PC-9 (cell line): ENCODE measurements at regions not wholly inside any gene's neighbourhood (a gene's known extent, or its start where the extent isn't known, plus 50 kb on each side); places are given as distances from the start of the nearest gene placed in this dataset.

Experiments used
- BruUV-seq: library from RNA; stranded (reverse); fragments of 400-500 nt; replicated peaks from 2 replicates; lab custom pipeline; 2021; lab: Mats Ljungman, UMichigan
- CTCF ChIA-PET: fragments of 300-600 bp; sonication (Branson Sonifier 250); formaldehyde crosslinking; loops from one replicate; lab custom pipeline; 2022; ENCODE audit warnings: antibody characterized with exemption; lab: Charles Lee
- POLR2A ChIA-PET: fragments of 300-600 bp; sonication (Branson Sonifier 250); formaldehyde crosslinking; loops from one replicate; lab custom pipeline; 2022; ENCODE audit warnings: antibody characterized with exemption; ENCODE audit not compliant: unreplicated experiment; lab: Charles Lee
- DNase-seq, 2 experiments: peaks; one replicate each; pipeline versions ENCODE4 v3.0.0 to v3.0.0-alpha.2; 2015 to 2022; ENCODE audit warnings: mixed read lengths in 1 of 2
- H2AFZ ChIP-seq: fragments of 200-600 bp; sonication (generic); 2 replicates; pipeline ENCODE4 v1.8.1; 2017; ENCODE audit warnings: antibody characterized with exemption
- H3F3A ChIP-seq: fragments of 200-600 bp; sonication (generic); 2 replicates; pipeline ENCODE4 v1.8.1; 2017; ENCODE audit warnings: antibody characterized with exemption, mild to moderate bottlenecking, low read depth; ENCODE audit not compliant: insufficient read depth
- H3K27ac ChIP-seq: fragments of 200-600 bp; sonication (generic); 2 replicates; pipeline ENCODE4 v1.6.1; 2016; ENCODE audit warnings: mixed run types
- H3K27me3 ChIP-seq: fragments of 200-600 bp; sonication (generic); 2 replicates; pipeline ENCODE4 v1.6.1; 2016; ENCODE audit warnings: low read depth, mixed run types; ENCODE audit not compliant: insufficient read depth
- H3K36me3 ChIP-seq: fragments of 200-600 bp; sonication (generic); 2 replicates; pipeline ENCODE4 v1.6.1; 2016; ENCODE audit warnings: low read depth, mixed run types
- H3K4me1 ChIP-seq: fragments of 200-600 bp; sonication (generic); replicated peaks from 2 replicates; pipeline ENCODE4 v1.6.1; 2016; ENCODE audit warnings: mixed run types; ENCODE audit not compliant: insufficient read depth
- H3K4me2 ChIP-seq: fragments of 200-600 bp; sonication (generic); 2 replicates; pipeline ENCODE4 v1.6.1; 2017; ENCODE audit warnings: mixed run types
- H3K4me3 ChIP-seq: fragments of 200-600 bp; sonication (generic); 2 replicates; pipeline ENCODE4 v1.6.1; 2016; ENCODE audit warnings: mixed run types
- H3K79me2 ChIP-seq: fragments of 200-600 bp; sonication (generic); 2 replicates; pipeline ENCODE4 v1.6.1; 2017; ENCODE audit warnings: low read depth, mixed run types
- H3K9me2 ChIP-seq: fragments of 200-600 bp; sonication (generic); 2 replicates; pipeline ENCODE4 v1.8.1; 2017; ENCODE audit warnings: mild to moderate bottlenecking; ENCODE audit not compliant: insufficient read depth
- H3K9me3 ChIP-seq: fragments of 200-600 bp; sonication (generic); 2 replicates; pipeline ENCODE4 v1.8.1; 2016; ENCODE audit warnings: low read depth; ENCODE audit not compliant: insufficient read depth
- H4K20me1 ChIP-seq: fragments of 200-600 bp; sonication (generic); 2 replicates; pipeline ENCODE4 v1.8.1; 2017; ENCODE audit not compliant: insufficient read depth
- EZH2 ChIP-seq: fragments of 200-600 bp; sonication (generic); IDR thresholded peaks from 2 replicates; pipeline ENCODE4 v1.8.0; 2017; ENCODE audit warnings: antibody characterized with exemption, low read depth
- intact Hi-C: fragments of 100-400 bp; cut with micrococcal nuclease; formaldehyde crosslinking; loops from one replicate; pipeline ENCODE4 v1.10.0; 2022; ENCODE audit not compliant: unreplicated experiment
- TF ChIP-seq, protein P1 (sequence below): fragments of 200-600 bp; sonication (generic); conservative IDR thresholded peaks from 2 replicates; pipeline ENCODE4 v1.6.1; 2017; ENCODE audit warnings: mixed run types, antibody characterized with exemption, mild to moderate bottlenecking, moderate library complexity

DNA sequence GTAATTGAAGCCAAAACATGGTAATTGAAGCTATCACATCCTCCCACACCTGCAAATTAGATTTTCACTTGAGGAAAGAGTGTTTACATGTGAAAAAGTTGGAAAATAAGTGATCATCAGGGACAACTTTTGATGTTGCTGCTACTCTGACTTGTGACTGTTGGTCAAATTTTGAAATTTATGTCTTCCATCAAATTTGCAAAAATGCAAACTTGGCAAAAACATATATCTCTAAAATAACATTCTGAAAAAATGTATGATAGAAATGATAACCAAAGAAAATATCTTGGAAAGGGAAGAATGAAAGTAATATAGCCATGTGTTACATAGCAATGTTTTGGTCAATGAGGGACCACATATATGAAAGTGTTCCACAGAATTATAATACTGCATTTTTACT lies 703.9 kb upstream of the SEMA6D start:
- no TSS peak for BruUV-seq

GRCh38 chr15:47027322-47027946 lies 689.9 kb upstream of the SEMA6D start:
- no TSS peak for BruUV-seq

More for the DNA sequence above, 703.9 kb upstream of the SEMA6D start:
- no peaks in the 10 kb centered on the region for H3K9me2 ChIP-seq
- ChIA-PET CTCF (no interaction called here), POLR2A (no interaction called here)
- no peaks in the 10 kb centered on the region for H3K9me3 ChIP-seq
- H3K36me3 ChIP-seq = no peaks in the 10 kb centered on the region
- H2AFZ ChIP-seq = no peak overlapping the region
- no peaks in the 10 kb centered on the region for H3K27me3 ChIP-seq
- no peak overlapping the region for H3K27ac ChIP-seq
- intact Hi-C loops = no loop called here
- no peaks in the 10 kb centered on the region for H3K4me1 ChIP-seq
- no peaks in the 10 kb centered on the region for H4K20me1 ChIP-seq
- DNase-seq = no peak
- H3F3A ChIP-seq = no peaks in the 10 kb centered on the region
- no peaks in the 10 kb centered on the region for H3K79me2 ChIP-seq
- H3K4me3 ChIP-seq = no peak overlapping the region
- TF ChIP-seq, protein P1, sequence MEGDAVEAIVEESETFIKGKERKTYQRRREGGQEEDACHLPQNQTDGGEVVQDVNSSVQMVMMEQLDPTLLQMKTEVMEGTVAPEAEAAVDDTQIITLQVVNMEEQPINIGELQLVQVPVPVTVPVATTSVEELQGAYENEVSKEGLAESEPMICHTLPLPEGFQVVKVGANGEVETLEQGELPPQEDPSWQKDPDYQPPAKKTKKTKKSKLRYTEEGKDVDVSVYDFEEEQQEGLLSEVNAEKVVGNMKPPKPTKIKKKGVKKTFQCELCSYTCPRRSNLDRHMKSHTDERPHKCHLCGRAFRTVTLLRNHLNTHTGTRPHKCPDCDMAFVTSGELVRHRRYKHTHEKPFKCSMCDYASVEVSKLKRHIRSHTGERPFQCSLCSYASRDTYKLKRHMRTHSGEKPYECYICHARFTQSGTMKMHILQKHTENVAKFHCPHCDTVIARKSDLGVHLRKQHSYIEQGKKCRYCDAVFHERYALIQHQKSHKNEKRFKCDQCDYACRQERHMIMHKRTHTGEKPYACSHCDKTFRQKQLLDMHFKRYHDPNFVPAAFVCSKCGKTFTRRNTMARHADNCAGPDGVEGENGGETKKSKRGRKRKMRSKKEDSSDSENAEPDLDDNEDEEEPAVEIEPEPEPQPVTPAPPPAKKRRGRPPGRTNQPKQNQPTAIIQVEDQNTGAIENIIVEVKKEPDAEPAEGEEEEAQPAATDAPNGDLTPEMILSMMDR = no peak
- no peak for TF ChIP-seq EZH2
- no peak overlapping the region for H3K4me2 ChIP-seq

GRCh38 chr15:47035475-47036406 lies 681.6 kb upstream of the SEMA6D start:
- no peak overlapping the region for H3K4me2 ChIP-seq
- H3K4me3 ChIP-seq = no peak overlapping the region
- no peaks in the 10 kb centered on the region for H3K79me2 ChIP-seq
- no TSS peak for BruUV-seq
- no peaks in the 10 kb centered on the region for H3F3A ChIP-seq
- H3K36me3 ChIP-seq = no peaks in the 10 kb centered on the region
- intact Hi-C loops = no loop called here
- TF ChIP-seq, protein P1 = no peak
- no peak for TF ChIP-seq EZH2
- no peak overlapping the region for H2AFZ ChIP-seq
- DNase-seq = no peak
- ChIA-PET POLR2A (no interaction called here), CTCF (no interaction called here)
- no peaks in the 10 kb centered on the region for H3K4me1 ChIP-seq
- H3K9me2 ChIP-seq = no peaks in the 10 kb centered on the region
- H3K27me3 ChIP-seq = no peaks in the 10 kb centered on the region
- no peaks in the 10 kb centered on the region for H4K20me1 ChIP-seq
- H3K9me3 ChIP-seq = no peaks in the 10 kb centered on the region
- H3K27ac ChIP-seq = no peak overlapping the region

More at GRCh38 chr15:47027322-47027946, 689.9 kb upstream of the SEMA6D start:
- no peak overlapping the region for H3K4me2 ChIP-seq
- no peaks in the 10 kb centered on the region for H3F3A ChIP-seq
- POLR2A ChIA-PET = no interaction called here
- TF ChIP-seq EZH2 = no peak
- TF ChIP-seq, protein P1 = no peak
- H3K9me3 ChIP-seq = no peaks in the 10 kb centered on the region
- no peaks in the 10 kb centered on the region for H3K79me2 ChIP-seq
- CTCF ChIA-PET = no interaction called here
- no peaks in the 10 kb centered on the region for H3K4me1 ChIP-seq
- H2AFZ ChIP-seq = no peak overlapping the region
- DNase-seq = no peak
- no peaks in the 10 kb centered on the region for H3K36me3 ChIP-seq
- no peaks in the 10 kb centered on the region for H3K27me3 ChIP-seq
- H3K27ac ChIP-seq = no peak overlapping the region
- no peak overlapping the region for H3K4me3 ChIP-seq
- H4K20me1 ChIP-seq = no peaks in the 10 kb centered on the region
- H3K9me2 ChIP-seq = no peaks in the 10 kb centered on the region
- intact Hi-C loops = no loop called here
